ENCODE measurements at regions not wholly inside any gene's neighbourhood (a gene's known extent, or its start where the extent isn't known, plus 50 kb on each side); places are given as distances from the start of the nearest gene placed in this dataset.

GRCh38 chr21:24658026-24658425 lies 949.3 kb downstream of the MRPL39 start:
- no peak for TF ChIP-seq CTCF (IDR thresholded peaks at IDR 0.05)
- no peak for TF ChIP-seq POLR2A (IDR thresholded peaks at IDR 0.05)

Data from transverse colon (tissue), 3 donors.